ENCODE measurements at regions not wholly inside any gene's neighbourhood (a gene's known extent, or its start where the extent isn't known, plus 50 kb on each side); places are given as distances from the start of the nearest gene placed in this dataset.

DNA sequence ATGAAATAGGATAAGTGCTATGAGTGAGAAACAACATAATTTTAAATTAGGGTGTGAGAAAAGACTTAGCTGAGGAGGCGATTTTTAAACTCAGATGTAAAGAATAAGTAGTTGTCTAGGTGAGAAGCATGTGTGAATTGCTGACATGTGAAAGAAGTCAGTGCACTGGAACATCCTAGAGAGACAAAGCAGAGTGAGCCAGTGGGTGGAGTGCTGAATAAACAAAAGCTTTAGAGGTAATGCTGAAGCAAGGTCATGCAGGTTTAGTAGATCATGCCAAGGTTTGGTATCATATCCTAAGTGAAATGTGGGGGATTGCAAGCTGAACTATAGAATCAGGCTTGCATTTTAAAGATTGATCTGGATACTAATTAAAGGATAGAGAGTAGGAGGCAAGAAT is 89.4 kb downstream of the KIF2B start:
- TF ChIP-seq, protein P1, sequence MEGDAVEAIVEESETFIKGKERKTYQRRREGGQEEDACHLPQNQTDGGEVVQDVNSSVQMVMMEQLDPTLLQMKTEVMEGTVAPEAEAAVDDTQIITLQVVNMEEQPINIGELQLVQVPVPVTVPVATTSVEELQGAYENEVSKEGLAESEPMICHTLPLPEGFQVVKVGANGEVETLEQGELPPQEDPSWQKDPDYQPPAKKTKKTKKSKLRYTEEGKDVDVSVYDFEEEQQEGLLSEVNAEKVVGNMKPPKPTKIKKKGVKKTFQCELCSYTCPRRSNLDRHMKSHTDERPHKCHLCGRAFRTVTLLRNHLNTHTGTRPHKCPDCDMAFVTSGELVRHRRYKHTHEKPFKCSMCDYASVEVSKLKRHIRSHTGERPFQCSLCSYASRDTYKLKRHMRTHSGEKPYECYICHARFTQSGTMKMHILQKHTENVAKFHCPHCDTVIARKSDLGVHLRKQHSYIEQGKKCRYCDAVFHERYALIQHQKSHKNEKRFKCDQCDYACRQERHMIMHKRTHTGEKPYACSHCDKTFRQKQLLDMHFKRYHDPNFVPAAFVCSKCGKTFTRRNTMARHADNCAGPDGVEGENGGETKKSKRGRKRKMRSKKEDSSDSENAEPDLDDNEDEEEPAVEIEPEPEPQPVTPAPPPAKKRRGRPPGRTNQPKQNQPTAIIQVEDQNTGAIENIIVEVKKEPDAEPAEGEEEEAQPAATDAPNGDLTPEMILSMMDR (IDR thresholded peaks at IDR 0.05; ENCODE audit: insufficient read depth, low read depth, low read length): no peak
- H3K4me3 ChIP-seq (ENCODE audit: low read depth, low read length): no peak overlapping the region
- no peak for DNase-seq (ENCODE audit: low read depth)

DNA sequence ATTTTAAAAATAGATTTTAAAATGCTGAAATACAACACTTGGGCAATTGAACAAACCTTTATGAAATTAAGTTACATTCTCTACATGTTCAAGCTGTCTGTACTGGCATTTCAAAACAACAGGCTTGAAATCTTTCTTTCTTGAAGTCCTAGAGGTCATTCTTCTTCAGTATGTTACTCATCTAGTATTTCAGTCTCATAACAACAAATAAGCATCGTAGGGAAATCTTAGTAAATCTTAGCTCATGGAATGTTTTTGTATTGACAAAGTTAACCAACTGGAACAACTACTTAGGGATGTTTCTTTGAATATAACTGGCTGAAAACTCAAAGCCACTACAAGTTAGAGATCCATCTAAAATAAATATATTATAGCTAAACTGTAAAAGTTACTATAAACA is 96.6 kb downstream of the KIF2B start:
- DNase-seq (ENCODE audit: low read depth): no peak
- H3K4me3 ChIP-seq (ENCODE audit: low read depth, low read length): no peak overlapping the region
- TF ChIP-seq, protein P1 (IDR thresholded peaks at IDR 0.05; ENCODE audit: insufficient read depth, low read depth, low read length): no peak

DNA sequence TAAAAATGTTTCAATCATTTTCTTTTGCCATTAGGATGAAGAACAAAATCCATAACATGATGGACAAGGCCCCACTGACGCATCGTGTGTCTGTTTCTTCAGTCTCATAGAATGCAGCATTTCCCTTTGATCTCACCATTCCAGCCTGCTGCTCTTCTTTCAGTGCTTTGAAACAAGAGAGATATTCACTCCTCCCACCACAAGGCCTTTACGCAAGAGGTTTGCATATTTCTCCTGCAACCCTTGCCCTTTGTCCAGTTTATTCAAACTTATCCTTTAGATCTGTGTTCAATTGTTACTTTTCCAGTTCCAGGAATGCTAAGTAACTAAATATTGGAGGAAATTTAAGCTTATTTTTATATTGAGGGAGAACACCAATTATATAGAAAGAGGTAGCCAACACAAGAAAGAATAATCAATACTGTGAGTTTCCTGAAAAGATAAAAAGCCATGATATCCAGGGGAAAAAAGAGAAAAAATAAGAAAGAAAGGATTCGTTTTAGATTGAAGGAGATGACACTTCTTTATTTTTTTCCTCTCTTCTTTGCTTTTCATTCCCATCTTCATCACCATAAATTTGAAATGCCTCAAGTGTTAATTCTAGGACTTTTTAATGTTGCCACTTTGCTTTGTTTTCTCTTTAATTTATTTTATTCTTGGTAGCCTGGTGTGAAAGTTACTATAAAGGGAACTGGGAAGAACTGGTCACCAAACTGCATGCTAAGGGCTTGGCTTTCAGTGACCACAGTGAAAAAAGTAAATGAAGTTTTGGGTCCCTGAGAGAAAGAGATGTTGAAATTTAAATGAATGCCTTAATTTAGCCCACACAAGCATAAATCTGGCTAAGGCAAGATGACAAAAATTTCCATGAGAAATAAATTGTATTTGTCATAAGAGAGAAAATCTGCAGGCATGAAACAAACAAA is 102.1 kb downstream of the KIF2B start:
- peak; percentile 4 for DNase-seq (ENCODE audit: low read depth)
- H3K4me3 ChIP-seq (ENCODE audit: low read depth, low read length): no peak overlapping the region
- TF ChIP-seq, protein P1 (IDR thresholded peaks at IDR 0.05; ENCODE audit: insufficient read depth, low read depth, low read length): no peak

DNA sequence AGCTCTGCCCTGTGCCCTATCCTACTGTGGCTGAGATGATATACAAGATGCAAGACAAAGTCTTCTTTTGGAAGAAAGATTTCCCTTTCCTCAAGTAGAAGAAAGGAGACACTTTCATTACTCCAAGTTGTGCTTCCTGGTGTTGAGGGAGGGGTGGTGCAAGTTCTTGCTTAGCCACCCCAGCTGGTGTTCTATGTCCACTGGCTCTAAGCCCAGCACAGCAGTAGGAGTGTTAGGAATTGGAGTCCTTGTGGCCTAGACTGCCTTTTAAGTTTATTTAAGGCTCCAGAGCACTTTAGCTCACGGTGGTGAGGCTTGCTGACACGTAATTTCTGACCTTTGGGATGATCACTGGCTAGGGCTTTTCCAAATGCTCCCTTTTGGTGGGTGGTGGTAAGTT is 109.7 kb downstream of the KIF2B start:
- H3K4me3 ChIP-seq (ENCODE audit: low read depth, low read length): no peak overlapping the region
- TF ChIP-seq, protein P1 (IDR thresholded peaks at IDR 0.05; ENCODE audit: insufficient read depth, low read depth, low read length): no peak
- DNase-seq (ENCODE audit: low read depth): no peak

DNA sequence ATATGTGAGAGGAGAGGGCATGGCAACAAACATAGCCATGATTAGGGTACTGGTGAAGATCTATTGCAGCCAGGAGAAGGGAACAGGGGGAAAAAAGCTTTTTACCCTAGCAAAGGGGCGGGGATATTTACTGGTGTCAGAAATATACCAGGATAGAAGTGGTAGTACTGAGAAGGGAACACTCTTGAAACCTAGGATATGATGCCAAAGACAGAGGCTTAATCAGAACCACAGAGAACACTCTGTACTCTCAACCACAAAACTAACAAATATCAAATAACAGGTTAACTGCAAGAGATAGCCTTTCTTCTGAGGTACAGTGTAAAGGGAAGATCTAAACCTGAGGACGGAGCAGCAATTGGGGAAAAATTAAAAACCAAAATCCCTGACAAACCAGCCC is 112.2 kb downstream of the KIF2B start:
- no peak for DNase-seq (ENCODE audit: low read depth)
- TF ChIP-seq, protein P1 (IDR thresholded peaks at IDR 0.05; ENCODE audit: insufficient read depth, low read depth, low read length): no peak
- no peak overlapping the region for H3K4me3 ChIP-seq (ENCODE audit: low read depth, low read length)

DNA sequence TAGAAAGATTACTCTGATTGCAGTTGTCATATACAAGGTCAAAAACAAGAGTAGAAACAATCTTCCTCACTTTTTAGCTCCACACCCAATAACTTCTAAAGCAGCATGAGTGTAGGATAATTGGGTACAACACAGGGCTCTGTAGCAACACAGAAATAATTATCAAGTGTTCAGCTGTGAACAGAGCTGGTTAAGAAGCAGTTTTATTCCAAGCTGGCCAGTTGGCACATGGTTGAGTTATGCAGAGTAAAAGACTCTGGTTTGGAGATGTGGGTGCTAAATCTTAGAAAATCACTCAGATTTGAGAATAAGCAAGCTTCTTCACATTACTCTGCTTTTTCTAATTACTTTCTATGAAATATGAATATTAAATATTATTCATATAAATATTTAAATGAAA is 118.5 kb downstream of the KIF2B start:
- H3K4me3 ChIP-seq (ENCODE audit: low read depth, low read length): no peak overlapping the region
- DNase-seq (ENCODE audit: low read depth): no peak
- TF ChIP-seq, protein P1 (IDR thresholded peaks at IDR 0.05; ENCODE audit: insufficient read depth, low read depth, low read length): no peak
